Keratinocyte (primary cell): ENCODE measurements at regions not wholly inside any gene's neighbourhood (a gene's known extent, or its start where the extent isn't known, plus 50 kb on each side); places are given as distances from the start of the nearest gene placed in this dataset.

Source experiments
- DNase-seq: peaks from one replicate; pipeline ENCODE4 v3.0.0-alpha.2; 2011; ENCODE audit warnings: low read depth, missing footprints, low spot score
- FAIRE-seq: peaks from 2 replicates; lab custom pipeline; 2011; peaks lifted over from hg19 to GRCh38; lab: Jason Lieb, UNC
- H2AFZ ChIP-seq: 2 replicates; pipeline ENCODE4 v1.6.0; 2012; ENCODE audit warnings: low read length, control low read depth, inconsistent platforms; ENCODE audit not compliant: control insufficient read depth
- H3K27ac ChIP-seq: 2 replicates; pipeline ENCODE4 v1.5.1; 2011; ENCODE audit warnings: low read length; ENCODE audit not compliant: control insufficient read depth, insufficient read depth
- H3K27me3 ChIP-seq: 3 replicates; pipeline ENCODE4 v1.6.0; 2011; ENCODE audit warnings: low read length; ENCODE audit not compliant: control insufficient read depth, insufficient read depth; ENCODE audit errors: extremely low read depth
- H3K36me3 ChIP-seq, 2 experiments: 2 replicates in 1 of 2; 3 replicates in 1 of 2; pipeline ENCODE4 v1.5.1; 2011; ENCODE audit warnings: low read length in 2 of 2, mild to moderate bottlenecking in 1 of 2; ENCODE audit not compliant: control insufficient read depth in 2 of 2, insufficient read depth in 2 of 2; ENCODE audit errors: extremely low read depth in 1 of 2
- H3K4me1 ChIP-seq: 3 replicates; pipeline ENCODE4 v1.5.1; 2011; ENCODE audit warnings: low read length; ENCODE audit not compliant: control insufficient read depth, insufficient read depth; ENCODE audit errors: extremely low read depth
- H3K4me2 ChIP-seq: 3 replicates; pipeline ENCODE4 v1.6.0; 2011; ENCODE audit warnings: low read depth, low read length; ENCODE audit not compliant: control insufficient read depth, insufficient read depth; ENCODE audit errors: extremely low read depth
- H3K4me3 ChIP-seq, 3 experiments: fragments of 200-600 bp in 1 of 3; sonication (generic) in 1 of 3; 2 replicates in 2 of 3; 3 replicates in 1 of 3; pipeline ENCODE4 v1.5.1; 2011 to 2016; ENCODE audit warnings: low read length in 3 of 3, mild to moderate bottlenecking in 3 of 3, control low read depth in 2 of 3, inconsistent platforms in 1 of 3, low read depth in 1 of 3, mixed read lengths in 1 of 3, mixed run types in 1 of 3, moderate library complexity in 1 of 3; ENCODE audit not compliant: control insufficient read depth in 2 of 3, insufficient read depth in 2 of 3; ENCODE audit errors: extremely low read depth in 1 of 3
- H3K79me2 ChIP-seq: 2 replicates; pipeline ENCODE4 v1.6.0; 2012; ENCODE audit warnings: low read length; ENCODE audit not compliant: control insufficient read depth, insufficient read depth
- H3K9ac ChIP-seq: 3 replicates; pipeline ENCODE4 v1.6.0; 2011; ENCODE audit warnings: low read length; ENCODE audit not compliant: control insufficient read depth, insufficient read depth; ENCODE audit errors: extremely low read depth
- H3K9me1 ChIP-seq: 3 replicates; pipeline ENCODE4 v1.6.0; 2011; ENCODE audit warnings: low read length; ENCODE audit not compliant: control insufficient read depth, insufficient read depth; ENCODE audit errors: extremely low read depth
- H3K9me3 ChIP-seq: 2 replicates; pipeline ENCODE4 v1.5.1; 2012; ENCODE audit warnings: low read depth, low read length; ENCODE audit not compliant: control insufficient read depth
- H4K20me1 ChIP-seq: 3 replicates; pipeline ENCODE4 v1.6.0; 2011; ENCODE audit warnings: low read length; ENCODE audit not compliant: control insufficient read depth, insufficient read depth; ENCODE audit errors: extremely low read depth
- CTCF ChIP-seq, 3 experiments: IDR thresholded peaks in 1 of 3; conservative IDR thresholded peaks in 1 of 3; optimal IDR thresholded peaks in 1 of 3; 2 replicates in 2 of 3; 3 replicates in 1 of 3; pipeline versions ENCODE3 to v1.5.1; 2011; ENCODE audit warnings: low read length in 3 of 3, mild to moderate bottlenecking in 3 of 3, moderate library complexity in 2 of 3, control low read depth in 1 of 3, inconsistent platforms in 1 of 3; ENCODE audit not compliant: insufficient read depth in 2 of 3; ENCODE audit errors: extremely low read depth in 1 of 3
- EZH2 ChIP-seq: IDR thresholded peaks from one replicate; pipeline ENCODE4 v1.6.1; 2012; ENCODE audit warnings: inconsistent platforms, mild to moderate bottlenecking, low read length, moderate library complexity
- dilution Hi-C: fragments of 300-500 bp; cut with MboI; formaldehyde crosslinking; loops from one replicate; pipeline ENCODE4 v1.7.0; 2020; ENCODE audit warnings: low sequenced_read_pairs; ENCODE audit not compliant: extremely low pct_ligation_motif_present

- no peak overlapping the region for H3K9ac ChIP-seq
- no peak overlapping the region for H3K4me2 ChIP-seq
- TF ChIP-seq EZH2 (no peak), CTCF (optimal IDR thresholded peaks at IDR 0.05 in 1 of 3, IDR thresholded peaks at IDR 0.05 in 1 of 3, conservative IDR thresholded peaks at IDR 0.05 in 1 of 3; ENCODE audit: extremely low read depth in 1 of 3, insufficient read depth in 2 of 3, low read length in 3 of 3) (no peak)
- H3K4me1 ChIP-seq, result no peaks in the 10 kb centered on the region
- H3K9me3 ChIP-seq, result no peaks in the 10 kb centered on the region
- dilution Hi-C loops, result no loop called here
- no peak overlapping the region for H3K27ac ChIP-seq
- no peaks in the 10 kb centered on the region for H3K79me2 ChIP-seq
- H3K27me3 ChIP-seq, result peaks cover 52% of the 10 kb centered on the region
- H3K9me1 ChIP-seq, result no peaks in the 10 kb centered on the region
- FAIRE-seq (no peak), DNase-seq (no peak)
- H4K20me1 ChIP-seq, result no peaks in the 10 kb centered on the region
- H3K4me3 ChIP-seq, result no peak overlapping the region
- no peak overlapping the region for H2AFZ ChIP-seq
- H3K36me3 ChIP-seq, result no peaks in the 10 kb centered on the region
These were observed 58.2 kb upstream of the PCSK6 start for GRCh38 chr15:101547737-101548136.

- FAIRE-seq (no peak), DNase-seq (no peak)
- Histone ChIP-seq H3K9ac (no peak overlapping the region), H3K36me3 (no peaks in the 10 kb centered on the region), H3K27ac (no peak overlapping the region), H3K9me1 (no peaks in the 10 kb centered on the region), H3K4me1 (no peaks in the 10 kb centered on the region), H3K27me3 (peaks cover 43% of the 10 kb centered on the region), H3K4me2 (no peak overlapping the region), H3K9me3 (no peaks in the 10 kb centered on the region), H3K4me3 (no peak overlapping the region), H3K79me2 (no peaks in the 10 kb centered on the region), H2AFZ (no peak overlapping the region), H4K20me1 (no peaks in the 10 kb centered on the region)
- TF ChIP-seq EZH2, result no peak
- no peak for TF ChIP-seq CTCF (optimal IDR thresholded peaks at IDR 0.05 in 1 of 3, IDR thresholded peaks at IDR 0.05 in 1 of 3, conservative IDR thresholded peaks at IDR 0.05 in 1 of 3; ENCODE audit: extremely low read depth in 1 of 3, insufficient read depth in 2 of 3, low read length in 3 of 3)
- dilution Hi-C loops, result no loop called here
These were observed 56.3 kb upstream of the PCSK6 start for GRCh38 chr15:101545548-101546505.
